GM21526 (cell line): ENCODE measurements at regions not wholly inside any gene's neighbourhood (a gene's known extent, or its start where the extent isn't known, plus 50 kb on each side); places are given as distances from the start of the nearest gene placed in this dataset.

ENCODE experiments used
- ATAC-seq: cut with Tn5 transposase; IDR thresholded peaks from one replicate; pipeline ENCODE4 v1.9.1; 2021; ENCODE audit warnings: moderate library complexity; ENCODE audit not compliant: unreplicated experiment, low FRiP score

- ATAC-seq, result no peak
Observed at GRCh38 chr7:131225619-131226513, 101.8 kb upstream of the MKLN1 start.

- no peak for ATAC-seq
Observed at GRCh38 chr7:131226514-131226865, 101.2 kb upstream of the MKLN1 start.

- peak; percentile 90 for ATAC-seq
Observed at GRCh38 chr7:131231381-131232220, 96.1 kb upstream of the MKLN1 start.

GRCh38 chr7:131232768-131233167 lies 94.9 kb upstream of the MKLN1 start:
- no peak for ATAC-seq

GRCh38 chr7:131233193-131233592 lies 94.5 kb upstream of the MKLN1 start:
- no peak for ATAC-seq

- ATAC-seq, result no peak
Observed at GRCh38 chr7:131234719-131235488, 92.8 kb upstream of the MKLN1 start.

GRCh38 chr7:131235489-131236317 lies 92.0 kb upstream of the MKLN1 start:
- ATAC-seq, result no peak

- ATAC-seq, result no peak
Observed at GRCh38 chr7:131236318-131236672, 91.4 kb upstream of the MKLN1 start.

- no peak for ATAC-seq
Observed at GRCh38 chr7:131238347-131238931, 89.2 kb upstream of the MKLN1 start.

GRCh38 chr7:131241386-131241785 lies 86.3 kb upstream of the MKLN1 start:
- ATAC-seq, result no peak

GRCh38 chr7:131242123-131242650 lies 85.5 kb upstream of the MKLN1 start:
- no peak for ATAC-seq

GRCh38 chr7:131244259-131244852 lies 83.3 kb upstream of the MKLN1 start:
- no peak for ATAC-seq

- ATAC-seq, result no peak
Observed at GRCh38 chr7:131249003-131249402, 78.7 kb upstream of the MKLN1 start.

GRCh38 chr7:131249483-131249882 lies 78.2 kb upstream of the MKLN1 start:
- no peak for ATAC-seq

- no peak for ATAC-seq
Observed at GRCh38 chr7:131250331-131250730, 77.3 kb upstream of the MKLN1 start.

GRCh38 chr7:131251371-131251770 lies 76.3 kb upstream of the MKLN1 start:
- no peak for ATAC-seq

- no peak for ATAC-seq
Observed at GRCh38 chr7:131252976-131253375, 74.7 kb upstream of the MKLN1 start.

- ATAC-seq, result no peak
Observed at GRCh38 chr7:131254211-131254610, 73.5 kb upstream of the MKLN1 start.

GRCh38 chr7:131255242-131255641 lies 72.4 kb upstream of the MKLN1 start:
- no peak for ATAC-seq
